LNCAP (cell line): ENCODE measurements at regions not wholly inside any gene's neighbourhood (a gene's known extent, or its start where the extent isn't known, plus 50 kb on each side); places are given as distances from the start of the nearest gene placed in this dataset.

Experiments used
- CTCF ChIP-seq: fragments of 450-650 bp; IDR thresholded peaks from 2 replicates; pipeline ENCODE4 v1.5.1; 2017; ENCODE audit warnings: mild to moderate bottlenecking

DNA sequence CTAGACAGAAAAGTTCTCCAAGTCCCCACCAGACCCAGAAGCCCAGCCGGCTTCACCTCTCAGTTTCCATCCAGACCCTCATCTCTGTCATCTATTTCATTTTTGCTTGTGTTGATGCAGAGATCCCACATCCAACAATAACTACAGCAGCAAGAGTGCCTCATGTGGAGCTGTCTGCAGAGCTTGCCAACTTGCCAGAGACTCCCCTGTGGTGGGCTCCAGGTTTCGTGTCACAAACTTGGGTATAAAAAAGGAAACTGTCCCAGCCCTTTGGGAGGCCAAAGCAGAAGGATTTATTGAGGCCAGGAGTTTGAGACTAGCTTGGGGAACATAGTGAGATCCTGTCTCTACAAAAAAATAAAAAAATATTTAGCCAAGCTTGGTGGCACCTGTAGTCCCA, 182.4 kb upstream of the ATP10A start:
- TF ChIP-seq CTCF = no peak

- TF ChIP-seq CTCF = no peak
Observed at GRCh38 chr15:26043018-26043417, 179.9 kb upstream of the ATP10A start.

GRCh38 chr15:26038693-26039092, 175.6 kb upstream of the ATP10A start:
- TF ChIP-seq CTCF = no peak

DNA sequence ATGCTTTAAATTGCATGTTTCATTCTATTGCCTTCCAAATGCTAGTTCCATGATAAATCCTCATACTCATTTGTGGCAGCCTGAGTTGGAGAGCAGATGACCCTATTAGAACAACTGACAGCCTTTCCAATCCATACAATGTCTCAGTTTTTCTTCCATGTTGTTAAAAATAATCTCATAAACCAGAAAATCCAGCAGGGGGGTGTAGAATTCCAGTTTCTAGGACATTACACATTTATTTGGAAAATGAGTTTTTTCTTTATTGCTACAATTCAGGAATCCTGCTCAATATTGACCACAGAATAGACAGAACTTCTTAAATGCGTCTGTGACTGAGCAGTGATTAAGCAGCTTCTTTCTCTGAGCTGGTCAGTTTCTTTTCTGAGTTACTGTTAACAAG, 174.2 kb upstream of the ATP10A start:
- TF ChIP-seq CTCF = no peak; the same call in 1 of the 2 replicates

DNA sequence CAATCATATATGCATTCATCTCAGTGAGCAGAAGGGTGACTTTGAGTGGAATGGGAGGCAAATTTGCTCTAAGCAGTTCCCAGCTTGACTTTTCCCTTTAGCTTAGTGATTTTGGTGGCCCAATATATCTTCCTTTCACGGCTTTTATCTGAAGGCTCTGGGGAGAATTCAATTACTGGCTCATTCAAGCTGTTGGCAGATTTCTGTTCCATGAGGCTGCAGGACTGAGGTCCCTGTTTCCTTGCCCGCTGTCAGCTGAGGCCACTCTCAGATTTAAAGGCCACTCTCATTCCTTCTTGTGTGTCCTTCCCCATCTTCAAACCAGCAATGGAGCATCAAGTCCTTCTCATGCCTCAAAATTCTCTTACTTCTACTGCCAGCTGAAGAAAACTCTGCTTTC, 170.4 kb upstream of the ATP10A start:
- no peak for TF ChIP-seq CTCF

GRCh38 chr15:26032162-26032846, 169.2 kb upstream of the ATP10A start:
- TF ChIP-seq CTCF = no peak

- TF ChIP-seq CTCF = no peak
Observed at GRCh38 chr15:26029146-26029545, 166.0 kb upstream of the ATP10A start.

DNA sequence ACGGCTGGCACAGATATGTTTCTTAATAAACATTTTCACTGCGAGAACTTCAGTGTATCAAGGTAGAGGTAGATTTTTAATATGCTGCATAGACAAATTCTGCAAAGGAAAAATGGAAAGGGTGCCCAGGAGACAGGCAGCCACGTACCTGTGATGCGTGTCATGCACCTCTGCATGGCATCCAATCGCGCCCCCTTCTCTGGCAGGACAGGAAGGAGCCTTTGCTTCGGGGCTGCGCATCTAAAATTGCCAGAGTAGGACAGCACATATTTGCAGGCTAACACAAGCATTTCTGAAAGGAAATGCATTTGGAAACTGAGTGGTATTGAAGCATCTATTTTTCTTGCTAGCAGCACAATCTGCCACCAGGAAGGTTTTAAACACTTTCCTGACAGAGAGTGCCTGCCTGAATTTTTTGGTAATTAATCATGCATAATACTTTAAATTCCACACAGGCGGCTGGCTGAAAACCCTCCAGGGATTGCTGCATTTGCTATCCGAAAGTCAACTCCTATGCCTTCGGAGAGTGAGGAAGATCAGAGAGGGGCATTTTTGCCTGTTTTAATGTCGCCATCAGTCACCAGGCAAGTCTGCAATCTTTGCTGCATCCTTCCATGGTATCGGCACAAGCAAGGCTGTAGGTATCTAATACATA, 165.1 kb upstream of the ATP10A start:
- no peak for TF ChIP-seq CTCF
